HepG2 (cell line): ENCODE measurements at regions not wholly inside any gene's neighbourhood (a gene's known extent, or its start where the extent isn't known, plus 50 kb on each side); places are given as distances from the start of the nearest gene placed in this dataset.

Source experiments
- ATAC-seq: fragments of 200-7000 bp; cut with Tn5 transposase; 3 replicates; pipeline ENCODE4 v1.9.1; 2020; ENCODE audit warnings: mild to moderate bottlenecking, moderate library complexity
- BruUV-seq: library from RNA; stranded (reverse); fragments of 400-500 nt; replicated peaks from 2 replicates; lab custom pipeline; 2021; lab: Mats Ljungman, UMichigan
- CTCF ChIA-PET: fragments of 300-600 bp; formaldehyde crosslinking; extraction: SDS; loops from one replicate; lab custom pipeline; 2021; ENCODE audit warnings: low total read pairs, inconsistent platforms, low intra/inter-chr PET ratio; lab: Yijun Ruan, JAX
- POLR2A ChIA-PET: fragments of 350-600 bp; sonication (Branson Sonifier 250); formaldehyde crosslinking; loops from one replicate; lab custom pipeline; 2020; ENCODE audit warnings: antibody characterized with exemption, inconsistent platforms; lab: Yijun Ruan, JAX
- DNase-seq: peaks from one replicate; pipeline ENCODE4 v3.0.0-alpha.2; 2015; ENCODE audit warnings: low spot score
- FAIRE-seq: peaks from 3 replicates; lab custom pipeline; 2011; peaks lifted over from hg19 to GRCh38; lab: Jason Lieb, UNC
- H2AFZ ChIP-seq: one replicate; pipeline ENCODE4 v1.6.1; 2011; ENCODE audit warnings: low read length, inconsistent platforms
- H3K27ac ChIP-seq: fragments of 300-600 bp; 3 replicates; pipeline ENCODE4 v1.8.0; 2011; ENCODE audit warnings: mixed run types, mild to moderate bottlenecking, mixed read lengths, low read length, inconsistent platforms; ENCODE audit not compliant: insufficient read depth; ENCODE audit errors: extremely low read length
- H3K27me3 ChIP-seq, 2 experiments: fragments of 200-600 bp in 1 of 2; 2 replicates in 1 of 2; 3 replicates in 1 of 2; pipeline versions ENCODE4 v1.6.0 to v1.8.0; 2011; ENCODE audit warnings: low read length in 2 of 2, mild to moderate bottlenecking in 2 of 2, moderate library complexity in 2 of 2, inconsistent platforms in 1 of 2; ENCODE audit not compliant: insufficient read depth in 2 of 2, control insufficient read depth in 1 of 2
- H3K36me3 ChIP-seq, 2 experiments: fragments of 200-600 bp in 1 of 2; replicated peaks in 1 of 2; 2 replicates in 1 of 2; 3 replicates in 1 of 2; pipeline versions ENCODE4 v1.5.1 to v1.8.0; 2011; ENCODE audit warnings: low read length in 2 of 2, inconsistent platforms in 1 of 2; ENCODE audit not compliant: insufficient read depth in 2 of 2, control insufficient read depth in 1 of 2
- H3K4me1 ChIP-seq: 2 replicates; pipeline ENCODE4 v1.5.1; 2012; ENCODE audit warnings: low read length, inconsistent platforms; ENCODE audit not compliant: insufficient read depth
- H3K4me2 ChIP-seq: 2 replicates; pipeline ENCODE4 v1.6.0; 2011; ENCODE audit warnings: low read depth, low read length, inconsistent platforms
- H3K4me3 ChIP-seq, 3 experiments: fragments of 200-600 bp in 1 of 3; sonication (generic), shearing (Covaris generic) in 1 of 3; replicated peaks in 1 of 3; 2 replicates each; pipeline ENCODE4 v1.5.1; 2011 to 2016; ENCODE audit warnings: low read length in 3 of 3, inconsistent platforms in 2 of 3, low read depth in 2 of 3, mild to moderate bottlenecking in 2 of 3, control low read depth in 1 of 3, mixed read lengths in 1 of 3; ENCODE audit not compliant: insufficient read depth in 1 of 3
- H3K79me2 ChIP-seq: one replicate; pipeline ENCODE4 v1.6.1; 2011; ENCODE audit warnings: low read length, inconsistent platforms; ENCODE audit not compliant: insufficient read depth
- H3K9ac ChIP-seq: 2 replicates; pipeline ENCODE4 v1.6.0; 2011; ENCODE audit warnings: mild to moderate bottlenecking, low read depth, low read length, inconsistent platforms; ENCODE audit not compliant: insufficient read depth
- H3K9me3 ChIP-seq: 2 replicates; pipeline ENCODE4 v1.5.1; 2012; ENCODE audit warnings: mild to moderate bottlenecking, low read length
- H4K20me1 ChIP-seq: 2 replicates; pipeline ENCODE4 v1.6.0; 2011; ENCODE audit warnings: inconsistent platforms, mild to moderate bottlenecking, low read length, moderate library complexity; ENCODE audit not compliant: insufficient read depth
- HDAC6 ChIP-seq: fragments of 200-600 bp; sonication (generic); IDR thresholded peaks from 2 replicates; pipeline ENCODE4 v1.7.0; 2017; ENCODE audit warnings: mild to moderate bottlenecking, antibody characterized with exemption, low read length, low read depth
- LCORL ChIP-seq, 2 experiments: fragments of 450-650 bp in 1 of 2; sonication (generic) in 1 of 2; formaldehyde crosslinking in 1 of 2; IDR thresholded peaks; 2 replicates each; pipeline versions ENCODE4 v1.5.0 to v1.6.1; 2017 to 2020; ENCODE audit warnings: antibody characterized with exemption in 1 of 2, missing genetic modification reagents in 1 of 2
- MTA3 ChIP-seq: sonication (generic); formaldehyde crosslinking; IDR thresholded peaks from 2 replicates; pipeline ENCODE4 v1.4.0; 2020; ENCODE audit warnings: missing genetic modification reagents
- ZBTB10 ChIP-seq: sonication (generic); formaldehyde crosslinking; IDR thresholded peaks from 2 replicates; pipeline ENCODE4 v1.4.0; 2020; ENCODE audit warnings: missing genetic modification reagents, borderline replicate concordance
- ZBTB33 ChIP-seq: sonication (generic); formaldehyde crosslinking; IDR thresholded peaks from 2 replicates; pipeline ENCODE4 v1.4.0; 2020; ENCODE audit warnings: missing genetic modification reagents
- ZNF414 ChIP-seq: sonication (generic); formaldehyde crosslinking; IDR thresholded peaks from 2 replicates; pipeline ENCODE4 v1.5.0; 2020; ENCODE audit warnings: missing genetic modification reagents
- WGBS: methylation state at CpG from one replicate; pipeline ENCODE4 v1.1.6; 2017; ENCODE audit warnings: low lambda C conversion rate; 5-methylcytosine and 5-hydroxymethylcytosine counted together
- in situ Hi-C: cut with HindIII; loops from 2 replicates; pipeline ENCODE4 v1.10.0; 2017; ENCODE audit warnings: low pct_unique_long_range_greater_than_20kb; ENCODE audit not compliant: extremely low pct_ligation_motif_present
- intact Hi-C: fragments of 100-400 bp; cut with micrococcal nuclease; formaldehyde crosslinking; loops from one replicate; pipeline ENCODE4 v1.10.0; 2022; ENCODE audit not compliant: unreplicated experiment

DNA sequence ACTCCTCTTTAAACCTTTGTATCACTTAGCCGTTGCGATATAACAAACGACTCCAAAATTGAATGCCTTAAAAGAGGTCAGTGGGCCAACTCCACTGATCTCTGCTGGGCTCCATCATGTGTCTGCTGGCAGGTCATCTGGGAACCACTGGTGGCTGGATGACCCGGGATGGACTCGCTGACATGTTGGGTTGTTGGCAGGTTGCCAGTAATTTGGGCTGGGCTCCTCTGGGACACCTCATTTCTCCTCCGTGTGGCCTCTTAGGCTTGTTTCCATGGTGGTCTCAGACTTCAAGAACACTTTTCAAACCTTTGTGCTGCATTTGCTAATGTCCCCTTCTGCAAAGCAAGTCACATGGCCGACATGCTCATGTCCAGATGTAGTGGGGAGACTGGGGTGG is 139.3 kb upstream of the POU3F1 start:
- intact Hi-C loops (no loop called here), in situ Hi-C loops (no loop called here)
- Histone ChIP-seq H2AFZ (no peak overlapping the region), H3K9ac (no peak overlapping the region), H3K27me3 (peaks cover 1 to 9% of the 10 kb centered on the region in 2 experiments; a peak in 1 of 5 replicates), H3K79me2 (no peaks in the 10 kb centered on the region), H3K9me3 (no peaks in the 10 kb centered on the region), H4K20me1 (no peaks in the 10 kb centered on the region), H3K27ac (no peak overlapping the region), H3K4me1 (peaks cover 10% of the 10 kb centered on the region; the same call in 1 of the 2 replicates), H3K4me2 (no peak overlapping the region), H3K4me3 (no peak overlapping the region), H3K36me3 (no peaks in the 10 kb centered on the region)
- FAIRE-seq (no peak), ATAC-seq (no peak), DNase-seq (no peak)
- CTCF ChIA-PET: no interaction called here
- 55% methylated on average over 7 of the region's 7 CpGs for WGBS
- POLR2A ChIA-PET: no interaction called here
- no peak for TF ChIP-seq ZBTB10 (CRISPR knock-in tag)
- peak; percentile 85 for TF ChIP-seq LCORL (IDR thresholded peaks at IDR 0.05)
- no peak for TF ChIP-seq LCORL (CRISPR knock-in tag; IDR thresholded peaks at IDR 0.05)
- BruUV-seq: no TSS peak

DNA sequence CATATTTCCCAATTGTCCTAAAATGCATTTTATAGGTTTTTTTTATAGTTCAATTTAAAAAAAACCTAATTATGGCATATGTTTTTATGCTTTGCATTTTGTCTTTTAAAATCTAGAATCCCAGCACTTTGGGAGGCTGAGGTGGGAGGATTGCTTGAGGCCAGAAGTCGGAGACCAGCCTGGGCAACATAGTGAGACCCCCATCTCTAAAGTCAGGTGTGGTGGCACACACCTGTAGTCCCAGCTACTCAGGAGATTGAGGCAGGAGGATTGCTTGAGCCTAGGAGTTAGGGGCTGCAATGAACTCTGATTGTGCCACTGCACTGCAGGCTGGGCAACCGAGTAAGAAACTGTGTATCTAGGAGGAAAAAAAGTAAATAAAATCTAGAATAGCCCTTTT is 137.2 kb upstream of the POU3F1 start:
- H3K36me3 ChIP-seq: no peaks in the 10 kb centered on the region
- no peak overlapping the region for H3K9ac ChIP-seq
- POLR2A ChIA-PET: no interaction called here
- CTCF ChIA-PET: no interaction called here
- H3K79me2 ChIP-seq: no peaks in the 10 kb centered on the region
- peaks cover 1 to 16% of the 10 kb centered on the region in 2 experiments; a peak in 4 of 5 replicates for H3K27me3 ChIP-seq
- no peaks in the 10 kb centered on the region for H3K9me3 ChIP-seq
- DNase-seq (no peak), FAIRE-seq (no peak), ATAC-seq (no peak)
- no peak overlapping the region for H2AFZ ChIP-seq
- intact Hi-C loops: no loop called here
- H3K4me3 ChIP-seq: no peak overlapping the region
- WGBS: 3% methylated on average over 2 of the region's 2 CpGs
- peaks cover 10% of the 10 kb centered on the region; the same call in 1 of the 2 replicates for H3K4me1 ChIP-seq
- TF ChIP-seq ZBTB33 (CRISPR knock-in tag) (no peak), HDAC6 (no peak), MTA3 (no peak), ZNF414 (CRISPR knock-in tag) (no peak)
- no peak overlapping the region for H3K4me2 ChIP-seq
- in situ Hi-C loops: no loop called here
- BruUV-seq: no TSS peak
- H3K27ac ChIP-seq: no peak overlapping the region
- no peaks in the 10 kb centered on the region for H4K20me1 ChIP-seq
